Activated CD4-positive, alpha-beta T cell treated with anti-CD3 and anti-CD28 coated beads for 36 hours (primary cell): ENCODE measurements at regions not wholly inside any gene's neighbourhood (a gene's known extent, or its start where the extent isn't known, plus 50 kb on each side); places are given as distances from the start of the nearest gene placed in this dataset.
"Not testable (repeated sequence)": the region's sequence is repeated elsewhere in the genome, so short reads cannot be mapped to it uniquely, and the experiment has no call there.

ENCODE experiments used
- ATAC-seq: fragments of 200-7000 bp; cut with Tn5 transposase; one replicate; pipeline ENCODE4 v1.10.0; 2021; ENCODE audit warnings: mild to moderate bottlenecking, moderate library complexity
- CTCF ChIA-PET: fragments of 350-600 bp; sonication (Branson Sonifier 250); formaldehyde crosslinking; loops from one replicate; lab custom pipeline; 2021; ENCODE audit warnings: antibody characterized with exemption; lab: Charles Lee
- POLR2A ChIA-PET: fragments of 350-600 bp; sonication (Branson Sonifier 250); formaldehyde crosslinking; loops from one replicate; lab custom pipeline; 2021; ENCODE audit warnings: antibody characterized with exemption, inconsistent platforms; lab: Charles Lee
- DNase-seq: peaks from one replicate; pipeline ENCODE4 v3.0.0-alpha.2; 2020
- H3K27ac Mint-ChIP-seq: one replicate; pipeline ENCODE4 v1.8.0; 2021; ENCODE audit warnings: mixed read lengths
- H3K27me3 Mint-ChIP-seq: one replicate; pipeline ENCODE4 v1.8.0; 2021; ENCODE audit warnings: mixed read lengths
- H3K36me3 Mint-ChIP-seq: one replicate; pipeline ENCODE4 v1.8.0; 2021; ENCODE audit warnings: low read depth, mixed read lengths
- H3K4me1 Mint-ChIP-seq: one replicate; pipeline ENCODE4 v1.8.0; 2021; ENCODE audit warnings: mixed read lengths
- H3K4me3 Mint-ChIP-seq: one replicate; pipeline ENCODE4 v1.8.0; 2021; ENCODE audit warnings: mild to moderate bottlenecking, moderate library complexity, mixed read lengths
- H3K9me3 Mint-ChIP-seq: one replicate; pipeline ENCODE4 v1.8.0; 2021; ENCODE audit warnings: low read depth, mixed read lengths
- intact Hi-C, 2 experiments: fragments of 100-400 bp; cut with DNase I in 1 of 2; cut with micrococcal nuclease in 1 of 2; formaldehyde crosslinking; loops; one replicate each; pipeline versions ENCODE4 v1.14.2 to v1.15.1; 2022 to 2024; cut with DNase I, micrococcal nuclease

GRCh38 chr15:69675731-69676130 lies 223.1 kb downstream of the RPLP1 start:
- Mint-ChIP-seq H3K27me3 (peaks cover 10% of the 10 kb centered on the region), H3K4me1 (peaks cover 18% of the 10 kb centered on the region), H3K9me3 (no peaks in the 10 kb centered on the region), H3K27ac (no peak overlapping the region), H3K36me3 (no peaks in the 10 kb centered on the region), H3K4me3 (no peak overlapping the region)
- CTCF ChIA-PET, result no interaction called here
- ATAC-seq, result no peak
- intact Hi-C loops, result no loop called here
- POLR2A ChIA-PET, result no interaction called here
- DNase-seq, result no peak

DNA sequence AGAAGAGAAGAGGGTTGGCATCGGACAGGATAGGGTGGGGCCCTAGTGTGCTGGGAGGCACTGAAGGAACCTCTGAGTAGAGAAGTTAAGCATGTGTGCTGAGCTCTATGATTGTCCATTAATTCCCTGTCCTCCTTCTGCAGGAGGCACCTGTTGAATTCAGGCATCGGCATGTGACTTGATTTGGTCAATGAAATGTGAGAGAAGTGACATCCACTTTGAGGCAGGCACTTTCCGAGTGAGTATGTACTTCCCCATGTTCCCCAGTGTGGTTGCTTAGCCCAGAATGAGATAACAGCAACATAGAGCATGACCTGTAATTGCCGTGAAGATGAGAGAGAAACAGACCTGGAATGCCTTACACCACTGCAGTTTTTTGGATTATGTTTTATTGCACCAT lies 224.8 kb downstream of the RPLP1 start:
- intact Hi-C loops, result no loop called here
- no peak overlapping the region for H3K27ac Mint-ChIP-seq
- no peak for DNase-seq
- no peak for ATAC-seq
- ChIA-PET CTCF (interaction anchor here (1.3 kb wide), 1 partner anchor 9 kb away, joined by 4 read pairs; no protein-coding TSS in a partner anchor), POLR2A (no interaction called here)
- H3K4me3 Mint-ChIP-seq, result no peak overlapping the region
- peaks cover 10% of the 10 kb centered on the region for H3K27me3 Mint-ChIP-seq
- peaks cover 19% of the 10 kb centered on the region for H3K4me1 Mint-ChIP-seq
- no peaks in the 10 kb centered on the region for H3K36me3 Mint-ChIP-seq
- peaks cover 8% of the 10 kb centered on the region for H3K9me3 Mint-ChIP-seq

GRCh38 chr15:69679623-69680228 lies 227.1 kb downstream of the RPLP1 start:
- Mint-ChIP-seq H3K4me3 (no peak overlapping the region), H3K36me3 (peaks cover 4% of the 10 kb centered on the region), H3K27me3 (peaks cover 10% of the 10 kb centered on the region), H3K27ac (peak overlapping the region; percentile 73), H3K9me3 (peaks cover 11% of the 10 kb centered on the region), H3K4me1 (peaks cover 26% of the 10 kb centered on the region)
- peak; percentile 81 for DNase-seq
- POLR2A ChIA-PET, result interaction anchor here (0.6 kb wide), 1 partner anchor 80 kb away, joined by 3 read pairs; no protein-coding TSS in a partner anchor
- ATAC-seq, result peak; percentile 95
- intact Hi-C loops, result loop anchor here (1.0 to 2.0 kb wide), 4 partner anchors 35 to 421 kb away; no protein-coding TSS in a partner anchor
- CTCF ChIA-PET, result interaction anchor here (0.7 to 1.4 kb wide), 4 partner anchors 9 to 925 kb away, joined by 3 read pairs; no protein-coding TSS in a partner anchor

GRCh38 chr15:69684823-69685222 lies 232.2 kb downstream of the RPLP1 start:
- H3K27me3 Mint-ChIP-seq, ATAC-seq, H3K27ac Mint-ChIP-seq, H3K36me3 Mint-ChIP-seq, H3K4me3 Mint-ChIP-seq, DNase-seq, intact Hi-C loops: not testable (repeated sequence)
- POLR2A ChIA-PET, result interaction anchor here (0.7 kb wide), 1 partner anchor 697 kb away, joined by 3 read pairs; no protein-coding TSS in a partner anchor
- H3K9me3 Mint-ChIP-seq, result peaks cover 20% of the 10 kb centered on the region
- peaks cover 18% of the 10 kb centered on the region for H3K4me1 Mint-ChIP-seq
- CTCF ChIA-PET, result interaction anchor here (0.6 to 1.1 kb wide), 2 partner anchors 29 to 150 kb away, joined by 3 to 4 read pairs; no protein-coding TSS in a partner anchor

DNA sequence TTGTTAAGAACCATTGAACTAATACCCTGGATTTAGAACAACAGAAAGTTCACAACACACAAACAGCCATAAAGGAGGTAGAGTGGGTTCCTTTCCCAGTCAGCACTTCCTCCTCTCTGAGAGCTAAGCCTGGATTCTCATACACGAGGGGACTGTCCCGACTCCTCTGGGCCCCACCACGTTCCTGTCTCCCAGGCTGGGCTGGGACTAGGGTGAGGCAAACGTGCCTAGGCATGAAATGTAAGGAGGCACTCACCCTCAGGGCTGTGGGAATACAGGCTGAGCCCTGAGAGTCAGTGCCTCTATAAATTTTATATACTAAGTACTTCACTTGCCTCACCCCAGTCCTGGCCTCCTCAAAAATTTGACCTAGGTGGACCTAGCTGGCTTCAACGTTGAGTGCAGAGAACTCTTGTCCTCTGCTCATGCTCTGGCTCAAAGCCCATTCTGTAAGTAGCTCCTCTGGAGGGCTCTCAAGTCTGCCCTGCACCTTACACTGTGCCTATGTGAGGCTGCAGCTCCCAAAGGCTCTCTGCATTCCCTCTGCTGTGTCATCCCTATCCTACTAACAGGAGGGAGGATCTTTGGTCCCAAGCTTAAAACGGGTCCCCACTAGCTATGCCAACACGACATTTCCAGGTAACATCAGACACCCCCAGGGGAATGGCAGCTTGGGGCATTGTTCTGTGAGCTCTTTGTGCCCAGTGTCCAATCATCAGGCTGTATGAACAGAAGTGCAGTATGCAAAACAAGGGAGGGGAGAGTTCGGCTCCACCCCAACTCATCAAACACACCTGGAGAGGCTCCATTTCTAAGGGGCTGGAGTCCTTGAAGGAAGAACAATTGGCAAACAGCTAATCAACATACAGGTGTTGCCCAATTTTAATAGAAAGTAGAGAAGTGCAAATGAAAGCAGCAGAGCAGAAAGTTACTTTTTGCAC lies 233.2 kb downstream of the RPLP1 start:
- Mint-ChIP-seq H3K36me3 (peaks cover 4% of the 10 kb centered on the region), H3K4me3 (no peak overlapping the region), H3K27ac (no peak overlapping the region), H3K4me1 (peaks cover 8% of the 10 kb centered on the region), H3K9me3 (peaks cover 26% of the 10 kb centered on the region), H3K27me3 (peaks cover 7% of the 10 kb centered on the region)
- DNase-seq, result no peak
- ChIA-PET POLR2A (no interaction called here), CTCF (interaction anchor here (0.6 kb wide), 1 partner anchor 292 kb away, joined by 3 read pairs; no protein-coding TSS in a partner anchor)
- intact Hi-C loops, result no loop called here
- no peak for ATAC-seq

DNA sequence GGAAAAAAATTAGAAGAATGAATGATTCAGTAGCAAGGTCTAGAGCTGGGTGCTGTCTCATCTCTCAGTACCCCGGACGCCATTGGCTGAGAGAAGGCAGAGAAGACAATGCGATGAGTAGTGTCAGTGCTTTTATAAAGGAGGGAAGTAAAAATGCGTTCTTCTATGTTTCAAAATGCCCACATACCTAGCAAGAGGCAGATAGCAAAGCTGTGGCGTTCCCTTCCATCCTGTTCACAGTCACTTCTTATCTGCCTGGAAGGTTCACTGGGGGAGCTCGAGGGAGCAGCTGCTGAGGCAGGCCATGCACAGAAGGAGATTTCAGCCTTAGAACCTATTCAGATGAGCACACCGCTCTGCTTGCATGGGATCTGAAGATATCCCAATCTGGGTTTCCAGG lies 234.0 kb downstream of the RPLP1 start:
- CTCF ChIA-PET, result interaction anchor here (0.6 kb wide), 2 partner anchors 10 to 291 kb away, joined by 3 read pairs; no protein-coding TSS in a partner anchor
- peaks cover 4% of the 10 kb centered on the region for H3K36me3 Mint-ChIP-seq
- peaks cover 24% of the 10 kb centered on the region for H3K9me3 Mint-ChIP-seq
- ATAC-seq (no peak), DNase-seq (no peak)
- H3K27ac Mint-ChIP-seq, result no peak overlapping the region
- POLR2A ChIA-PET, result no interaction called here
- H3K4me3 Mint-ChIP-seq, result no peak overlapping the region
- H3K27me3 Mint-ChIP-seq, result peaks cover 7% of the 10 kb centered on the region
- intact Hi-C loops, result no loop called here
- H3K4me1 Mint-ChIP-seq, result peaks cover 8% of the 10 kb centered on the region

DNA sequence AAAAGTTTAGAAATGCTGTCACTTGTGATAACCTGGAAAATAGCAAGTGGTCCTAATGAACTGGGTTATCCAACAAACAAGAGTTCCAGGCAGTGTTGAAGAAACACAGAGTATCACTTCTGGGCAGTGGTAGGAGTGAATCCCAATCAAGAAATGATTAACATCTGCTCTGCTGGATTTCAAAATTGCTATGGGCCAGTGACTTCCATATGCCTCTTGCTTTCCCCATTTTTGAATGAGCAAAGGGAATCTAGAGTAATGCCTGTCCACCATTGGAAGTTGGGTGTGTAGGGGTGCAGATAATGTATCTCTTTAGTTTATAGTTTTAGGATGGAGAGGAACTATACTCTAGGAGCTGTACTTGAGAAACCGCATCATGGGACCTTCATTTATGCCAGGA lies 236.5 kb downstream of the RPLP1 start:
- DNase-seq (no peak), ATAC-seq (no peak)
- intact Hi-C loops, result no loop called here
- CTCF ChIA-PET, result interaction anchor here (0.9 kb wide), 1 partner anchor 10 kb away, joined by 3 read pairs; no protein-coding TSS in a partner anchor
- no peak overlapping the region for H3K4me3 Mint-ChIP-seq
- H3K36me3 Mint-ChIP-seq, result no peaks in the 10 kb centered on the region
- peaks cover 7% of the 10 kb centered on the region for H3K27me3 Mint-ChIP-seq
- H3K9me3 Mint-ChIP-seq, result peaks cover 14% of the 10 kb centered on the region
- H3K4me1 Mint-ChIP-seq, result no peaks in the 10 kb centered on the region
- POLR2A ChIA-PET, result no interaction called here
- no peak overlapping the region for H3K27ac Mint-ChIP-seq

DNA sequence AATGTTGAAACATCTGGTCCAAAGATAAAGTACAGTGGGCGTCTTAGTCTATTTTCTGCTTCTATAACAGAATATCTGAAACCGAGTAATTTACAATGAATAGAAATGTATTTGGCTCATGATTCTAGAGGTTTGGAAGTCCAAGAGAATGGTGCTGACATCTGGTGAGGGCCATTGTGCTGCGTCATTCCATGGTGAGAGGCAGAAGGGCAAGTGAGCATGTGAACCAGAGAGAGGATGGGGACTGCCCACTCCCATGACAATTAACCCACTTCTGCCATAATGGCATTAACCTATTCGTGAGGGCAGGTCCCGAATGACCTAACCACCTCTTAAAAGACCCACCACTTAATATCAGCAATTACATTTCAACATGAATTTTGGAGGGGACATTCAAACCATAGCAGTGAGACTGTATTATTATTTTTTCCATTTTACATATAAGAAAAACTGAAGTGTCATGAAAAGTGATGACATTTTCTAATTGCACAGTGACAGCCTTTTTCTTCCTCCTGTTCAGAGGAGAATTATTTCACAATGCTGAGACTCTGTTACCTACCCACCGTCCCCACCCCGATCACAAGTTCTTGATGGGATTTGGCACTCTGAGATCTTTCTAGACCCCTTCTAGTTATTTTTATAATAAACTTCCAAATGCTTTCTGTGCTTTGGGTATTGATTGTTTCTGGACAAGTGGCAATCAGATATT lies 238.8 kb downstream of the RPLP1 start:
- H3K27ac Mint-ChIP-seq, result no peak overlapping the region
- H3K27me3 Mint-ChIP-seq, result peaks cover 2% of the 10 kb centered on the region
- no peak overlapping the region for H3K4me3 Mint-ChIP-seq
- DNase-seq (no peak), ATAC-seq (no peak)
- H3K4me1 Mint-ChIP-seq, result no peaks in the 10 kb centered on the region
- intact Hi-C loops, result no loop called here
- CTCF ChIA-PET, result interaction anchor here (0.6 kb wide), 1 partner anchor 1017 kb away, joined by 3 read pairs; no protein-coding TSS in a partner anchor
- no peaks in the 10 kb centered on the region for H3K36me3 Mint-ChIP-seq
- POLR2A ChIA-PET, result no interaction called here
- peaks cover 14% of the 10 kb centered on the region for H3K9me3 Mint-ChIP-seq

DNA sequence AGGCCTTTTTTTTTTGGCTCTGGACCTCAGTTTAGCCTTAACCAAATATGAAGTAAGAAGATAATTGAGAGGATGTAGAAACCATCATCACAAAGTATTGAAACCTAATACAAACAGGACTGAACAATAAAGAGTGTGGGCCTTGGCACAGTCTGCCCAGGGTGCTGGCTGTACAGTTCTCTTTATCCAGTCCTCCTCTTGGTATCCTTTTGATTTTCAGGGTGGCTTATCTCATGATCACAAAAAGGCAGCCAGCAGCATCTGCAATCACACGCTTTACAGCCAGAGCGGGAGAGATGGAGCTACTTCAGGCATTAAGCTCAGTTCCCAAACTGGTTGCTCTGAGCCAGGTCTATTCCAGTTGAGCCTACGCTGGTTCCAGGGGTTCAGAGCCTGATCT lies 239.7 kb downstream of the RPLP1 start:
- intact Hi-C loops, result no loop called here

DNA sequence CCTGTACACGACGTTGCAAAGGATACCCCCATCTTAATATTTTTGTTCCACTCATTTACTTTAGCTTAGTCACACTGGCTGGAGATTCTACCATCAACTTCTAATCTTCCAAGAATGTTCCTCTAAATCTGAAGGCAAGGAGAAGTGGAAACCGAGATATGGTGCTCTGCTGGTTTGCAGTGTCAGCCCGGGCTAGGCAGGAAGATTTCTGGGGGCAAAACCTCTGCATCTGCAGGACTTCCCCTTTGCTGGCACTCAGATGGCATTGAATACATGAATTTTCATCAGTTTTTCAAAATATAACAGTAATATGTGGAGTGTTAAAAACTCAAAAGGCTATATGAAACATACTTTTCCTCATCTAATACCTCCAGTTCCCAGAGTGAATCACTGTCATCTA lies 240.4 kb downstream of the RPLP1 start:
- ChIA-PET CTCF (no interaction called here), POLR2A (no interaction called here)
- no peaks in the 10 kb centered on the region for H3K27me3 Mint-ChIP-seq
- H3K27ac Mint-ChIP-seq, result no peak overlapping the region
- ATAC-seq (no peak), DNase-seq (no peak)
- H3K9me3 Mint-ChIP-seq, result peaks cover 14% of the 10 kb centered on the region
- H3K4me1 Mint-ChIP-seq, result no peaks in the 10 kb centered on the region
- intact Hi-C loops, result no loop called here
- H3K36me3 Mint-ChIP-seq, result no peaks in the 10 kb centered on the region
- H3K4me3 Mint-ChIP-seq, result no peak overlapping the region

More for the DNA sequence above, 239.7 kb downstream of the RPLP1 start:
- DNase-seq (no peak), ATAC-seq (no peak)
- Mint-ChIP-seq H3K4me1 (no peaks in the 10 kb centered on the region), H3K27ac (no peak overlapping the region), H3K4me3 (no peak overlapping the region), H3K36me3 (no peaks in the 10 kb centered on the region), H3K9me3 (peaks cover 14% of the 10 kb centered on the region), H3K27me3 (peaks cover 2% of the 10 kb centered on the region)
- POLR2A ChIA-PET, result no interaction called here
- CTCF ChIA-PET, result no interaction called here

- Mint-ChIP-seq H3K4me1 (no peaks in the 10 kb centered on the region), H3K27me3 (no peaks in the 10 kb centered on the region), H3K36me3 (no peaks in the 10 kb centered on the region), H3K4me3 (no peak overlapping the region), H3K27ac (no peak overlapping the region), H3K9me3 (peaks cover 3% of the 10 kb centered on the region)
- no peak for ATAC-seq
- DNase-seq, result no peak
- ChIA-PET POLR2A (no interaction called here), CTCF (interaction anchor here (0.5 to 0.8 kb wide), 2 partner anchors 85 to 889 kb away, joined by 3 read pairs; no protein-coding TSS in a partner anchor)
- intact Hi-C loops, result no loop called here
Observed at GRCh38 chr15:69696946-69697345, 244.3 kb downstream of the RPLP1 start.
